ENCODE measurements at regions not wholly inside any gene's neighbourhood (a gene's known extent, or its start where the extent isn't known, plus 50 kb on each side); places are given as distances from the start of the nearest gene placed in this dataset.

GRCh38 chr1:47513393-47513792, 75.5 kb downstream of the FOXD2 start:
- TF ChIP-seq CTCF (conservative IDR thresholded peaks at IDR 0.05; ENCODE audit: low read depth, low read length) (no peak), EZH2 (IDR thresholded peaks at IDR 0.05; ENCODE audit: low read length, unreplicated experiment) (no peak), EZH2phosphoT487 (IDR thresholded peaks at IDR 0.05; ENCODE audit: borderline replicate concordance, low read length) (no peak)
